Stimulated activated CD4-positive, alpha-beta T cell treated with anti-CD3 and anti-CD28 coated beads, Interleukin-12 subunit alpha, Interleukin-12 subunit beta, amount 100 ng/mL, for 48 hours (primary cell): ENCODE measurements at regions not wholly inside any gene's neighbourhood (a gene's known extent, or its start where the extent isn't known, plus 50 kb on each side); places are given as distances from the start of the nearest gene placed in this dataset.

ENCODE experiments used
- DNase-seq, 3 donors: peaks; one replicate each; pipeline ENCODE4 v3.0.0-alpha.2; 2020; ENCODE audit warnings: low read depth in 2 of 3, low spot score in 1 of 3

GRCh38 chr5:31137676-31138075 lies 55.8 kb upstream of the CDH6 start:
- no peak for DNase-seq

GRCh38 chr5:31135542-31135941 lies 57.9 kb upstream of the CDH6 start:
- DNase-seq, result no peak

GRCh38 chr5:31133488-31133887 lies 60.0 kb upstream of the CDH6 start:
- DNase-seq, result no peak

GRCh38 chr5:31131381-31131891 lies 62.0 kb upstream of the CDH6 start:
- no peak for DNase-seq

GRCh38 chr5:31130676-31131075 lies 62.8 kb upstream of the CDH6 start:
- DNase-seq, result no peak

GRCh38 chr5:31124651-31125305 lies 68.7 kb upstream of the CDH6 start:
- no peak for DNase-seq

- DNase-seq, result no peak
These were observed 69.5 kb upstream of the CDH6 start for GRCh38 chr5:31124026-31124425.

GRCh38 chr5:31122998-31123951 lies 70.2 kb upstream of the CDH6 start:
- DNase-seq, result no peak

- no peak for DNase-seq
These were observed 72.3 kb upstream of the CDH6 start for GRCh38 chr5:31121224-31121623.

- DNase-seq, result no peak
These were observed 72.9 kb upstream of the CDH6 start for GRCh38 chr5:31120642-31120948.

- no peak for DNase-seq
These were observed 73.4 kb upstream of the CDH6 start for GRCh38 chr5:31119938-31120641.

GRCh38 chr5:31116466-31117031 lies 76.9 kb upstream of the CDH6 start:
- DNase-seq, result no peak

- no peak for DNase-seq
These were observed 78.7 kb upstream of the CDH6 start for GRCh38 chr5:31114817-31115216.

- DNase-seq, result no peak
These were observed 79.7 kb upstream of the CDH6 start for GRCh38 chr5:31113666-31114350.

- no peak for DNase-seq
These were observed 80.4 kb upstream of the CDH6 start for GRCh38 chr5:31113101-31113500.

- no peak for DNase-seq
These were observed 86.4 kb upstream of the CDH6 start for GRCh38 chr5:31107091-31107518.

GRCh38 chr5:31106691-31107090 lies 86.8 kb upstream of the CDH6 start:
- DNase-seq, result no peak

GRCh38 chr5:31106278-31106677 lies 87.2 kb upstream of the CDH6 start:
- no peak for DNase-seq

- DNase-seq, result no peak
These were observed 88.7 kb upstream of the CDH6 start for GRCh38 chr5:31104775-31105174.

GRCh38 chr5:31100781-31101310 lies 92.6 kb upstream of the CDH6 start:
- DNase-seq, result no peak
